Liver (tissue), 3 donors: ENCODE measurements at regions not wholly inside any gene's neighbourhood (a gene's known extent, or its start where the extent isn't known, plus 50 kb on each side); places are given as distances from the start of the nearest gene placed in this dataset.

Experiments used
- EGR1 ChIP-seq, 2 donors: IDR thresholded peaks; 2 replicates each; pipeline ENCODE4 v1.6.1; 2016 to 2018; ENCODE audit warnings: antibody characterized with exemption in 2 of 2, low read depth in 2 of 2
- HNF4G ChIP-seq: IDR thresholded peaks from 2 replicates; pipeline ENCODE4 v1.6.1; 2016; ENCODE audit warnings: antibody characterized with exemption
- JUND ChIP-seq, 2 donors: IDR thresholded peaks; 2 replicates each; pipeline ENCODE4 v1.6.1; 2016; ENCODE audit warnings: antibody characterized with exemption in 2 of 2
- RAD21 ChIP-seq, 2 donors: IDR thresholded peaks; 2 replicates each; pipeline ENCODE4 v1.6.1; 2016; ENCODE audit warnings: antibody characterized with exemption in 2 of 2, mild to moderate bottlenecking in 2 of 2
- SP1 ChIP-seq: IDR thresholded peaks from 2 replicates; pipeline ENCODE4 v1.6.1; 2018; ENCODE audit warnings: antibody characterized with exemption, mild to moderate bottlenecking
- TF ChIP-seq, protein P1 (sequence below): fragments of 150-350 bp; IDR thresholded peaks from 2 replicates; pipeline ENCODE4 v1.5.1; 2017; ENCODE audit warnings: improper control_type of control experiment, low read depth, low read length; ENCODE audit not compliant: missing input control
- TF ChIP-seq, protein P2 (sequence below): IDR thresholded peaks from 2 replicates; pipeline ENCODE4 v1.6.1; 2016; ENCODE audit warnings: antibody characterized with exemption
- TF ChIP-seq, protein P3 (sequence below): IDR thresholded peaks from 2 replicates; pipeline ENCODE4 v1.6.1; 2016; ENCODE audit warnings: antibody characterized with exemption, mild to moderate bottlenecking
- TF ChIP-seq, protein P4 (sequence below): IDR thresholded peaks from 2 replicates; pipeline ENCODE4 v1.6.1; 2016; ENCODE audit warnings: antibody characterized with exemption
- TF ChIP-seq, protein P5 (sequence below): IDR thresholded peaks from 2 replicates; pipeline ENCODE4 v1.6.1; 2016; ENCODE audit warnings: antibody characterized with exemption
- donor health status: healthy.
- donor health status: healthy.

DNA sequence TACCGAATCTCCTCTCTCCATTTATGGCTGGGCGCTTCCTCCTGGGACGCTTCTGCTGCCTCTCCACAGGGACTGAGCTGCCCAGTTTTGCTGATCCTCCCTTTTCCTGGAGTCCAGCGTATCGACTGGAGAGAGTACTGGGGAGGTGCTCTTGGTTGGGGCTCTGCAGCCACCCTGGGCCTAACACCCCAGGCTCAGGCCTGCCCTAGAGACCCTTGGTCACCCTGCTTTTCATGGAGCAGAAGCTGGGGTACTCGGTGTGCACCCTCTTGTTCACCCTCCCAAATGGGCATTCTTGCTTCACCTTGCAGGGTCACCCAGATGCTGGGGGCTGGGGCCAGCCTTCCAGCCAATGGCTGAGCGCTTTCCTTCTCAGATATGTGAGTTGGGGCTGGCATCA lies 88.8 kb upstream of the RET start:
- TF ChIP-seq, protein P1, sequence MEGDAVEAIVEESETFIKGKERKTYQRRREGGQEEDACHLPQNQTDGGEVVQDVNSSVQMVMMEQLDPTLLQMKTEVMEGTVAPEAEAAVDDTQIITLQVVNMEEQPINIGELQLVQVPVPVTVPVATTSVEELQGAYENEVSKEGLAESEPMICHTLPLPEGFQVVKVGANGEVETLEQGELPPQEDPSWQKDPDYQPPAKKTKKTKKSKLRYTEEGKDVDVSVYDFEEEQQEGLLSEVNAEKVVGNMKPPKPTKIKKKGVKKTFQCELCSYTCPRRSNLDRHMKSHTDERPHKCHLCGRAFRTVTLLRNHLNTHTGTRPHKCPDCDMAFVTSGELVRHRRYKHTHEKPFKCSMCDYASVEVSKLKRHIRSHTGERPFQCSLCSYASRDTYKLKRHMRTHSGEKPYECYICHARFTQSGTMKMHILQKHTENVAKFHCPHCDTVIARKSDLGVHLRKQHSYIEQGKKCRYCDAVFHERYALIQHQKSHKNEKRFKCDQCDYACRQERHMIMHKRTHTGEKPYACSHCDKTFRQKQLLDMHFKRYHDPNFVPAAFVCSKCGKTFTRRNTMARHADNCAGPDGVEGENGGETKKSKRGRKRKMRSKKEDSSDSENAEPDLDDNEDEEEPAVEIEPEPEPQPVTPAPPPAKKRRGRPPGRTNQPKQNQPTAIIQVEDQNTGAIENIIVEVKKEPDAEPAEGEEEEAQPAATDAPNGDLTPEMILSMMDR, result no peak
- TF ChIP-seq, protein P2, sequence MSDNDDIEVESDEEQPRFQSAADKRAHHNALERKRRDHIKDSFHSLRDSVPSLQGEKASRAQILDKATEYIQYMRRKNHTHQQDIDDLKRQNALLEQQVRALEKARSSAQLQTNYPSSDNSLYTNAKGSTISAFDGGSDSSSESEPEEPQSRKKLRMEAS, result no peak
- TF ChIP-seq, protein P3, sequence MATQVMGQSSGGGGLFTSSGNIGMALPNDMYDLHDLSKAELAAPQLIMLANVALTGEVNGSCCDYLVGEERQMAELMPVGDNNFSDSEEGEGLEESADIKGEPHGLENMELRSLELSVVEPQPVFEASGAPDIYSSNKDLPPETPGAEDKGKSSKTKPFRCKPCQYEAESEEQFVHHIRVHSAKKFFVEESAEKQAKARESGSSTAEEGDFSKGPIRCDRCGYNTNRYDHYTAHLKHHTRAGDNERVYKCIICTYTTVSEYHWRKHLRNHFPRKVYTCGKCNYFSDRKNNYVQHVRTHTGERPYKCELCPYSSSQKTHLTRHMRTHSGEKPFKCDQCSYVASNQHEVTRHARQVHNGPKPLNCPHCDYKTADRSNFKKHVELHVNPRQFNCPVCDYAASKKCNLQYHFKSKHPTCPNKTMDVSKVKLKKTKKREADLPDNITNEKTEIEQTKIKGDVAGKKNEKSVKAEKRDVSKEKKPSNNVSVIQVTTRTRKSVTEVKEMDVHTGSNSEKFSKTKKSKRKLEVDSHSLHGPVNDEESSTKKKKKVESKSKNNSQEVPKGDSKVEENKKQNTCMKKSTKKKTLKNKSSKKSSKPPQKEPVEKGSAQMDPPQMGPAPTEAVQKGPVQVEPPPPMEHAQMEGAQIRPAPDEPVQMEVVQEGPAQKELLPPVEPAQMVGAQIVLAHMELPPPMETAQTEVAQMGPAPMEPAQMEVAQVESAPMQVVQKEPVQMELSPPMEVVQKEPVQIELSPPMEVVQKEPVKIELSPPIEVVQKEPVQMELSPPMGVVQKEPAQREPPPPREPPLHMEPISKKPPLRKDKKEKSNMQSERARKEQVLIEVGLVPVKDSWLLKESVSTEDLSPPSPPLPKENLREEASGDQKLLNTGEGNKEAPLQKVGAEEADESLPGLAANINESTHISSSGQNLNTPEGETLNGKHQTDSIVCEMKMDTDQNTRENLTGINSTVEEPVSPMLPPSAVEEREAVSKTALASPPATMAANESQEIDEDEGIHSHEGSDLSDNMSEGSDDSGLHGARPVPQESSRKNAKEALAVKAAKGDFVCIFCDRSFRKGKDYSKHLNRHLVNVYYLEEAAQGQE, result no peak
- TF ChIP-seq HNF4G, result no peak
- TF ChIP-seq, protein P4, sequence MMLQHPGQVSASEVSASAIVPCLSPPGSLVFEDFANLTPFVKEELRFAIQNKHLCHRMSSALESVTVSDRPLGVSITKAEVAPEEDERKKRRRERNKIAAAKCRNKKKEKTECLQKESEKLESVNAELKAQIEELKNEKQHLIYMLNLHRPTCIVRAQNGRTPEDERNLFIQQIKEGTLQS, result no peak
- no peak for TF ChIP-seq SP1
- no peak for TF ChIP-seq EGR1 (IDR thresholded peaks at IDR 0.05; ENCODE audit: low read depth in 2 of 2)
- TF ChIP-seq RAD21 (IDR thresholded peaks at IDR 0.05), result no peak
- TF ChIP-seq JUND (IDR thresholded peaks at IDR 0.05), result no peak
- TF ChIP-seq, protein P5, sequence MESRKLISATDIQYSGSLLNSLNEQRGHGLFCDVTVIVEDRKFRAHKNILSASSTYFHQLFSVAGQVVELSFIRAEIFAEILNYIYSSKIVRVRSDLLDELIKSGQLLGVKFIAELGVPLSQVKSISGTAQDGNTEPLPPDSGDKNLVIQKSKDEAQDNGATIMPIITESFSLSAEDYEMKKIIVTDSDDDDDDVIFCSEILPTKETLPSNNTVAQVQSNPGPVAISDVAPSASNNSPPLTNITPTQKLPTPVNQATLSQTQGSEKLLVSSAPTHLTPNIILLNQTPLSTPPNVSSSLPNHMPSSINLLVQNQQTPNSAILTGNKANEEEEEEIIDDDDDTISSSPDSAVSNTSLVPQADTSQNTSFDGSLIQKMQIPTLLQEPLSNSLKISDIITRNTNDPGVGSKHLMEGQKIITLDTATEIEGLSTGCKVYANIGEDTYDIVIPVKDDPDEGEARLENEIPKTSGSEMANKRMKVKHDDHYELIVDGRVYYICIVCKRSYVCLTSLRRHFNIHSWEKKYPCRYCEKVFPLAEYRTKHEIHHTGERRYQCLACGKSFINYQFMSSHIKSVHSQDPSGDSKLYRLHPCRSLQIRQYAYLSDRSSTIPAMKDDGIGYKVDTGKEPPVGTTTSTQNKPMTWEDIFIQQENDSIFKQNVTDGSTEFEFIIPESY, result no peak
